Glutamatergic neuron (in vitro differentiated cells): ENCODE measurements at regions not wholly inside any gene's neighbourhood (a gene's known extent, or its start where the extent isn't known, plus 50 kb on each side); places are given as distances from the start of the nearest gene placed in this dataset.

Source experiments
- DNase-seq: peaks from one replicate; pipeline ENCODE4 v3.0.0; 2022
- H3K27ac Mint-ChIP-seq: one replicate; pipeline ENCODE4 v1.8.0; 2020; ENCODE audit warnings: mild to moderate bottlenecking, mixed read lengths, inconsistent platforms; ENCODE audit not compliant: unreplicated experiment
- H3K27me3 Mint-ChIP-seq: one replicate; pipeline ENCODE4 v1.8.0; 2020; ENCODE audit warnings: mild to moderate bottlenecking, moderate library complexity, mixed read lengths, inconsistent platforms; ENCODE audit not compliant: unreplicated experiment
- H3K36me3 Mint-ChIP-seq: one replicate; pipeline ENCODE4 v1.8.0; 2020; ENCODE audit warnings: mild to moderate bottlenecking, mixed read lengths, inconsistent platforms; ENCODE audit not compliant: unreplicated experiment
- H3K4me1 Mint-ChIP-seq: one replicate; pipeline ENCODE4 v1.8.0; 2020; ENCODE audit warnings: mild to moderate bottlenecking, low read depth, mixed read lengths, inconsistent platforms; ENCODE audit not compliant: unreplicated experiment
- H3K4me3 Mint-ChIP-seq: one replicate; pipeline ENCODE4 v1.8.0; 2020; ENCODE audit warnings: mild to moderate bottlenecking, mixed read lengths, inconsistent platforms; ENCODE audit not compliant: unreplicated experiment
- H3K9me3 Mint-ChIP-seq: one replicate; pipeline ENCODE4 v1.8.0; 2020; ENCODE audit warnings: mild to moderate bottlenecking, moderate library complexity, mixed read lengths, inconsistent platforms; ENCODE audit not compliant: unreplicated experiment
- TF ChIP-seq, protein P1 (sequence below): fragments of 200-600 bp; sonication (generic); IDR thresholded peaks from one replicate; pipeline ENCODE4 v1.5.0; 2021; ENCODE audit not compliant: partially characterized antibody, unreplicated experiment

DNA sequence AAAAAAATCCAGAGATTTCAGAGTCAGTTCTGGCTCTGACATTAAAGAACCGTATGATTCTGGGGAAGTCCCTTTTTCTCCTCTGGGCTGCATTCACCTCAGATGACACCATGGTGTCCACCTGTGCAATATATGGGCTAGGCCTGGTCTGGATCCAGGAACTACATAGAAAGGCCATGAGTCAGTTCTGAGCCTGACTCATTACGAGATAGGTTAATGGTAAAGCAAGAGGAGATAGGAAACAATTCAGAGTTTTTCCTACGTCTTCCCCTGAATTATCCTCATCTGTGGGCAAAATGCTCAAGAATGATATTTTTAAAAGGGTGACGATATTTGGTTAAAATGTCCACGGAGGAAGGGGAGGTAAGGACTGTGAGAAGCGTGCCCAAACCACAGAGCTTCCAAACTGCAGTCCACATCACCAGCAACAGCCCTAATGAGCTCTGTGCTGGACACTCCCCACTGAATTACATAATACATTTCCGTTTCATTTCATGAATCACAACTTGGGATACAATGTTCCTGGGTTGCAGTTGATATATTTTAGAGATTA is 180.1 kb upstream of the OSR1 start:
- TF ChIP-seq, protein P1, sequence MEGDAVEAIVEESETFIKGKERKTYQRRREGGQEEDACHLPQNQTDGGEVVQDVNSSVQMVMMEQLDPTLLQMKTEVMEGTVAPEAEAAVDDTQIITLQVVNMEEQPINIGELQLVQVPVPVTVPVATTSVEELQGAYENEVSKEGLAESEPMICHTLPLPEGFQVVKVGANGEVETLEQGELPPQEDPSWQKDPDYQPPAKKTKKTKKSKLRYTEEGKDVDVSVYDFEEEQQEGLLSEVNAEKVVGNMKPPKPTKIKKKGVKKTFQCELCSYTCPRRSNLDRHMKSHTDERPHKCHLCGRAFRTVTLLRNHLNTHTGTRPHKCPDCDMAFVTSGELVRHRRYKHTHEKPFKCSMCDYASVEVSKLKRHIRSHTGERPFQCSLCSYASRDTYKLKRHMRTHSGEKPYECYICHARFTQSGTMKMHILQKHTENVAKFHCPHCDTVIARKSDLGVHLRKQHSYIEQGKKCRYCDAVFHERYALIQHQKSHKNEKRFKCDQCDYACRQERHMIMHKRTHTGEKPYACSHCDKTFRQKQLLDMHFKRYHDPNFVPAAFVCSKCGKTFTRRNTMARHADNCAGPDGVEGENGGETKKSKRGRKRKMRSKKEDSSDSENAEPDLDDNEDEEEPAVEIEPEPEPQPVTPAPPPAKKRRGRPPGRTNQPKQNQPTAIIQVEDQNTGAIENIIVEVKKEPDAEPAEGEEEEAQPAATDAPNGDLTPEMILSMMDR, result no peak
- Mint-ChIP-seq H3K4me1 (no peaks in the 10 kb centered on the region), H3K4me3 (no peak overlapping the region), H3K9me3 (no peaks in the 10 kb centered on the region), H3K27me3 (no peaks in the 10 kb centered on the region), H3K36me3 (peaks cover 4% of the 10 kb centered on the region), H3K27ac (no peak overlapping the region)
- DNase-seq, result no peak

DNA sequence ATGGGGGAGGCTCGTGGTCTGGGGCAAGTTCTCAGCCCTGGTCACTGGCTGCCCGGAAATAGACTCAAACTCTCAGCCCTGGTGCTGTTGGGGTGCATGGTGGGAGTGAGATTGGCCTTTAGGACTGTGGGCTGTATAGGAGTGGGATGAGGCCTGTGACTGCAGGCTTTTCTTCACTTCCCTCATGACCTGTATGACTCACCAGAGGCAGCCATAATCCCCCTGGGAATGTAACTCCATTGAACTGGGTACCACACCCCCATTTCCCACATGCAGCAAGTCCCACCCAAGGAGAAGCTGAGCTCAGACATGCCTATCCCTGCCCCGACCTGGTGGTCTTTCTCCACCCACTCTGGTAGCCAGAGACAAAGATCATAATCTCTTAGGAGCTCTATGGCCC is 177.7 kb upstream of the OSR1 start:
- Mint-ChIP-seq H3K27ac (no peak overlapping the region), H3K27me3 (no peaks in the 10 kb centered on the region)
- DNase-seq, result no peak

DNA sequence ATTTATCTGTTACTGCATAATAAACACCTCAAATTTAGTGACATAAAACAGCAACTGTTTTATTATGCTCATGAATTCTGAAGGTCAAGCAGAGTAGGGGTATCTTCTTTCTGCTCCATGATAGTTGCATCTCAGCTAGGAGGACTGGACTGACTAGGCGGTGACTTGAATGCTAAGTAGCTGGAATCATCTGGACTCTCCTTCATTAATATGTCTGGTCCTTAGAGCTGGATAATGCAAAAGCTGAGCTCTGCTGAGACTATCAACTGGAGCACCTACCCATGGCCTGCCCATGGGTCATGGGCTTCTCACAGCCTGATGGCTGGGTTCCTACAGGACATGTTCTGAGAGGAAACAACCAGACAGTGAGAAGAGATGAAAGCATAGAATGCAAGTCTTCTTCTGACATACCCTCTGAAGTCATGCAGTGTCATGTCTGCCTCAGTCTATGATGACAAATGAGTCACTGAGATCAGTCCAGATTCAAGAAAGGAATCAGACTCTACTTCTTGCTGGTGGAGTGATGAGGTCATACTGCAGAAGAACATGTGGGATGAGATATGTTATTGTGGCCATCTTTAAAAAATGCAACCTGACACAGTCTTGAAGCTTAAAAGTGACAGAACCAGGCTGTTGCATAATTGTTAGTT is 174.2 kb upstream of the OSR1 start:
- no peak overlapping the region for H3K4me3 Mint-ChIP-seq
- no peak overlapping the region for H3K27ac Mint-ChIP-seq
- TF ChIP-seq, protein P1, result no peak
- no peaks in the 10 kb centered on the region for H3K9me3 Mint-ChIP-seq
- no peak for DNase-seq
- H3K36me3 Mint-ChIP-seq, result peaks cover 4% of the 10 kb centered on the region
- H3K4me1 Mint-ChIP-seq, result no peaks in the 10 kb centered on the region
- no peaks in the 10 kb centered on the region for H3K27me3 Mint-ChIP-seq

More for the DNA sequence above, 177.7 kb upstream of the OSR1 start:
- H3K4me3 Mint-ChIP-seq, result no peak overlapping the region
- H3K9me3 Mint-ChIP-seq, result no peaks in the 10 kb centered on the region
- H3K36me3 Mint-ChIP-seq, result peaks cover 4% of the 10 kb centered on the region
- H3K4me1 Mint-ChIP-seq, result no peaks in the 10 kb centered on the region
- TF ChIP-seq, protein P1, result no peak

DNA sequence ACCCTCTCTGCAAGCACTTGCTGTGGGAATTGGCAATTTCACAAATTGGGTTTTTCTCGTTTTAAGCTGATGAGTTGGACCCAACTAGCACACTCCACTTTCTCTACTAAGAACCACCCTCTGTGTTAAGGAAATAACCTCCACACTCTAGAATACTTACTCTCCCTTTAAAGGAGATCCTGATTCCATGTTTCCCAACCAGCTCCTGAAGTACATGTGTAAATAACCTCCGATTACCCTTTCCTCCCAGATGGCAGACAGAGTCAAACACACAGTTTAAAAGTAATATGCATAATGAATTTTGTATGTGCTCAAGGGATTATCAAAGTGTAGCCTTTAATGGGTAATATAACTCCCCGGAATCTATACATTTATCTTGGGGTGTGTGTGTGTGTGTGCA is 171.3 kb upstream of the OSR1 start:
- TF ChIP-seq, protein P1, result no peak
- H3K27me3 Mint-ChIP-seq, result no peaks in the 10 kb centered on the region
- H3K27ac Mint-ChIP-seq, result no peak overlapping the region
- no peaks in the 10 kb centered on the region for H3K36me3 Mint-ChIP-seq
- no peaks in the 10 kb centered on the region for H3K4me1 Mint-ChIP-seq
- H3K9me3 Mint-ChIP-seq, result no peaks in the 10 kb centered on the region
- H3K4me3 Mint-ChIP-seq, result no peak overlapping the region
- DNase-seq, result no peak

DNA sequence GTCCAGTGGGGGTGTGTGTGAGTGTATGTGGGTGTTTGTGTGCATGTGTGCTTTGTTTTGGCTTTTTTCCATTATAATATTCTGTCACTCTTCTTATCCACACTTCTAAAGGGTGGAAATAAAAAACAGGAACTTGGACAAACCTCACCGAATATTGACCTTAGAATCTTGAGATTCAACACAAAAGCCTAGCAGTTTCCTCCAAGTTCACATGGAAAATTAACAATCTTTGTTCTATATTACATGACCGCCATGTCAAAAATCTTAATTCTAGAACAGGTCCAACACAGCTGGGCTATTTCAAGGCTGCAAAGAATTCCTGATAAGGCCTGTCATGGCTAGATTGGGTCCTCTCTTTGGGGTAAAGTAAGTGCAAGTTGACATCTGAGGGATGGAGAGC is 169.3 kb upstream of the OSR1 start:
- no peaks in the 10 kb centered on the region for H3K4me1 Mint-ChIP-seq
- DNase-seq, result no peak
- TF ChIP-seq, protein P1, result no peak
- H3K4me3 Mint-ChIP-seq, result no peak overlapping the region
- H3K27ac Mint-ChIP-seq, result no peak overlapping the region
- no peaks in the 10 kb centered on the region for H3K9me3 Mint-ChIP-seq
- no peaks in the 10 kb centered on the region for H3K27me3 Mint-ChIP-seq
- H3K36me3 Mint-ChIP-seq, result no peaks in the 10 kb centered on the region
